ENCODE measurements at regions not wholly inside any gene's neighbourhood (a gene's known extent, or its start where the extent isn't known, plus 50 kb on each side); places are given as distances from the start of the nearest gene placed in this dataset.

DNA sequence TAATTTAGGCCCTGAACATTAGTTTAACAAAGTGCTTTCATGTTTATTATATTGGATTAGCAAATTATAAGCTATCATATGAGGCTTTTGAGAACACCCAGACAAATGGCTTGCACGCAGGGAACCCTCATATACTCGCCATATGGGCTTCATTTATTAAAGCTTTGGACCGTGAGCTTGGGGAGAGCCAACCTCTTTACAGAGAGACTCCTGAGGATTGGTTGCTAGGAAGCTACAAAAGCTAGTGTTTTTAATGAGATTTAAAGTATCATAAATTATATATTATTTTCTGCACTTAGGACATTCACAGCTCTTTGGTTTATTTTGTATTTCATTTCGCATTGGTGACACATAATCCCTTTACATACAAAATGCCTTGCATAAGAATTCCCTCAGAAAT is 193.8 kb upstream of the TOX3 start:
- ATAC-seq = no peak
- no peak overlapping the region for H3K9ac ChIP-seq (ENCODE audit: insufficient read depth, low read depth, low read length)
- CTCF ChIA-PET (ENCODE audit: low intra/inter-chr PET ratio, low total read pairs) = no interaction called here
- H3K27me3 ChIP-seq (ENCODE audit: control insufficient read depth in 1 of 2, insufficient read depth in 2 of 2, low read length in 2 of 2) = no peaks in the 10 kb centered on the region
- no TSS peak for BruUV-seq (replicated peaks)
- intact Hi-C loops (cut with micrococcal nuclease; ENCODE audit: unreplicated experiment) = no loop called here
- no peak overlapping the region for H3K4me3 ChIP-seq (replicated peaks in 1 of 3; ENCODE audit: insufficient read depth in 1 of 3, low read depth in 2 of 3, low read length in 3 of 3)
- no peak overlapping the region for H3K27ac ChIP-seq (ENCODE audit: extremely low read length, insufficient read depth, low read length)
- no peak overlapping the region for H2AFZ ChIP-seq (ENCODE audit: low read length)
- in situ Hi-C loops (cut with HindIII; ENCODE audit: extremely low pct_ligation_motif_present, low pct_unique_long_range_greater_than_20kb) = no loop called here
- POLR2A ChIA-PET = interaction anchor here (1.2 kb wide), 1 partner anchor 129 kb away, joined by 3 read pairs; no protein-coding TSS in a partner anchor
- H3K79me2 ChIP-seq (ENCODE audit: insufficient read depth, low read length) = no peaks in the 10 kb centered on the region
- no peak for FAIRE-seq
- no peak for DNase-seq (ENCODE audit: low spot score)
- no peaks in the 10 kb centered on the region for H4K20me1 ChIP-seq (ENCODE audit: insufficient read depth, low read length)
- H3K9me3 ChIP-seq (ENCODE audit: low read length) = no peaks in the 10 kb centered on the region
- no peaks in the 10 kb centered on the region for H3K36me3 ChIP-seq (replicated peaks in 1 of 2; ENCODE audit: control insufficient read depth in 1 of 2, insufficient read depth in 2 of 2, low read length in 2 of 2)
- H3K4me1 ChIP-seq (ENCODE audit: insufficient read depth, low read length) = peaks cover 16% of the 10 kb centered on the region
- WGBS (ENCODE audit: low lambda C conversion rate) = 83% methylated on average over 4 of the region's 4 CpGs
- TF ChIP-seq PTBP1 (IDR thresholded peaks at IDR 0.05; ENCODE audit: low read depth, low read length, poor library complexity, severe bottlenecking) = no peak
- no peak for TF ChIP-seq ZNF296 (CRISPR knock-in tag; conservative IDR thresholded peaks at IDR 0.05)
- no peak for TF ChIP-seq WIZ (CRISPR knock-in tag; IDR thresholded peaks at IDR 0.05)
- TF ChIP-seq, protein P1, sequence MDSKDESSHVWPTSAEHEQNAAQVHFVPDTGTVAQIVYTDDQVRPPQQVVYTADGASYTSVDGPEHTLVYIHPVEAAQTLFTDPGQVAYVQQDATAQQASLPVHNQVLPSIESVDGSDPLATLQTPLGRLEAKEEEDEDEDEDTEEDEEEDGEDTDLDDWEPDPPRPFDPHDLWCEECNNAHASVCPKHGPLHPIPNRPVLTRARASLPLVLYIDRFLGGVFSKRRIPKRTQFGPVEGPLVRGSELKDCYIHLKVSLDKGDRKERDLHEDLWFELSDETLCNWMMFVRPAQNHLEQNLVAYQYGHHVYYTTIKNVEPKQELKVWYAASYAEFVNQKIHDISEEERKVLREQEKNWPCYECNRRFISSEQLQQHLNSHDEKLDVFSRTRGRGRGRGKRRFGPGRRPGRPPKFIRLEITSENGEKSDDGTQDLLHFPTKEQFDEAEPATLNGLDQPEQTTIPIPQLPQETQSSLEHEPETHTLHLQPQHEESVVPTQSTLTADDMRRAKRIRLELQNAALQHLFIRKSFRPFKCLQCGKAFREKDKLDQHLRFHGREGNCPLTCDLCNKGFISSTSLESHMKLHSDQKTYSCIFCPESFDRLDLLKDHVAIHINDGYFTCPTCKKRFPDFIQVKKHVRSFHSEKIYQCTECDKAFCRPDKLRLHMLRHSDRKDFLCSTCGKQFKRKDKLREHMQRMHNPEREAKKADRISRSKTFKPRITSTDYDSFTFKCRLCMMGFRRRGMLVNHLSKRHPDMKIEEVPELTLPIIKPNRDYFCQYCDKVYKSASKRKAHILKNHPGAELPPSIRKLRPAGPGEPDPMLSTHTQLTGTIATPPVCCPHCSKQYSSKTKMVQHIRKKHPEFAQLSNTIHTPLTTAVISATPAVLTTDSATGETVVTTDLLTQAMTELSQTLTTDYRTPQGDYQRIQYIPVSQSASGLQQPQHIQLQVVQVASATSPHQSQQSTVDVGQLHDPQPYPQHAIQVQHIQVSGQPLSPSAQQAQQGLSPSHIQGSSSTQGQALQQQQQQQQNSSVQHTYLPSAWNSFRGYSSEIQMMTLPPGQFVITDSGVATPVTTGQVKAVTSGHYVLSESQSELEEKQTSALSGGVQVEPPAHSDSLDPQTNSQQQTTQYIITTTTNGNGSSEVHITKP (CRISPR knock-in tag; IDR thresholded peaks at IDR 0.05; ENCODE audit: low read depth) = no peak
- no peak for TF ChIP-seq BRD4 (CRISPR knock-in tag; IDR thresholded peaks at IDR 0.05)
- TF ChIP-seq ZNF333 (CRISPR knock-in tag; IDR thresholded peaks at IDR 0.05; ENCODE audit: borderline replicate concordance) = no peak
- no peak for TF ChIP-seq ZNF839 (CRISPR knock-in tag; IDR thresholded peaks at IDR 0.05; ENCODE audit: borderline replicate concordance)
- no peak for TF ChIP-seq ZNF432 (CRISPR knock-in tag; IDR thresholded peaks at IDR 0.05; ENCODE audit: borderline replicate concordance)
- no peak for TF ChIP-seq ZNF138 (CRISPR knock-in tag; IDR thresholded peaks at IDR 0.05; ENCODE audit: low read depth)
- no peak for TF ChIP-seq ZBTB3 (CRISPR knock-in tag; IDR thresholded peaks at IDR 0.05; ENCODE audit: borderline replicate concordance, low read depth)
- TF ChIP-seq, protein P2, sequence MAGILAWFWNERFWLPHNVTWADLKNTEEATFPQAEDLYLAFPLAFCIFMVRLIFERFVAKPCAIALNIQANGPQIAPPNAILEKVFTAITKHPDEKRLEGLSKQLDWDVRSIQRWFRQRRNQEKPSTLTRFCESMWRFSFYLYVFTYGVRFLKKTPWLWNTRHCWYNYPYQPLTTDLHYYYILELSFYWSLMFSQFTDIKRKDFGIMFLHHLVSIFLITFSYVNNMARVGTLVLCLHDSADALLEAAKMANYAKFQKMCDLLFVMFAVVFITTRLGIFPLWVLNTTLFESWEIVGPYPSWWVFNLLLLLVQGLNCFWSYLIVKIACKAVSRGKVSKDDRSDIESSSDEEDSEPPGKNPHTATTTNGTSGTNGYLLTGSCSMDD (CRISPR knock-in tag; IDR thresholded peaks at IDR 0.05) = no peak
- TF ChIP-seq HMG20B (CRISPR knock-in tag; conservative IDR thresholded peaks at IDR 0.05) = no peak
- TF ChIP-seq, protein P3, sequence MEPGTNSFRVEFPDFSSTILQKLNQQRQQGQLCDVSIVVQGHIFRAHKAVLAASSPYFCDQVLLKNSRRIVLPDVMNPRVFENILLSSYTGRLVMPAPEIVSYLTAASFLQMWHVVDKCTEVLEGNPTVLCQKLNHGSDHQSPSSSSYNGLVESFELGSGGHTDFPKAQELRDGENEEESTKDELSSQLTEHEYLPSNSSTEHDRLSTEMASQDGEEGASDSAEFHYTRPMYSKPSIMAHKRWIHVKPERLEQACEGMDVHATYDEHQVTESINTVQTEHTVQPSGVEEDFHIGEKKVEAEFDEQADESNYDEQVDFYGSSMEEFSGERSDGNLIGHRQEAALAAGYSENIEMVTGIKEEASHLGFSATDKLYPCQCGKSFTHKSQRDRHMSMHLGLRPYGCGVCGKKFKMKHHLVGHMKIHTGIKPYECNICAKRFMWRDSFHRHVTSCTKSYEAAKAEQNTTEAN (CRISPR knock-in tag; conservative IDR thresholded peaks at IDR 0.05) = no peak
- no peak for TF ChIP-seq KDM1A (CRISPR knock-in tag; IDR thresholded peaks at IDR 0.05)
- TF ChIP-seq ZNF124 (CRISPR knock-in tag; IDR thresholded peaks at IDR 0.05) = no peak
- TF ChIP-seq PLRG1 (conservative IDR thresholded peaks at IDR 0.05) = no peak
- TF ChIP-seq ZNF768 (CRISPR knock-in tag; IDR thresholded peaks at IDR 0.05) = no peak
- TF ChIP-seq NFIC (IDR thresholded peaks at IDR 0.05; ENCODE audit: low read length) = no peak
- H3K4me2 ChIP-seq (ENCODE audit: low read depth, low read length) = no peak overlapping the region
